GM12865 (cell line): ENCODE measurements at regions not wholly inside any gene's neighbourhood (a gene's known extent, or its start where the extent isn't known, plus 50 kb on each side); places are given as distances from the start of the nearest gene placed in this dataset.
"Not testable (repeated sequence)": the region's sequence is repeated elsewhere in the genome, so short reads cannot be mapped to it uniquely, and the experiment has no call there.

Source experiments
- DNase-seq: peaks from one replicate; pipeline ENCODE4 v3.0.0; 2010; ENCODE audit warnings: low read depth
- H3K4me3 ChIP-seq: 2 replicates; pipeline ENCODE4 v1.5.1; 2011; ENCODE audit warnings: mild to moderate bottlenecking, low read depth, low read length, control low read depth
- CTCF ChIP-seq: IDR thresholded peaks from 2 replicates; pipeline ENCODE4 v1.5.1; 2011; ENCODE audit warnings: low read length, control low read depth, low read depth, inconsistent platforms; ENCODE audit not compliant: insufficient read depth; ENCODE audit errors: missing control alignments

DNA sequence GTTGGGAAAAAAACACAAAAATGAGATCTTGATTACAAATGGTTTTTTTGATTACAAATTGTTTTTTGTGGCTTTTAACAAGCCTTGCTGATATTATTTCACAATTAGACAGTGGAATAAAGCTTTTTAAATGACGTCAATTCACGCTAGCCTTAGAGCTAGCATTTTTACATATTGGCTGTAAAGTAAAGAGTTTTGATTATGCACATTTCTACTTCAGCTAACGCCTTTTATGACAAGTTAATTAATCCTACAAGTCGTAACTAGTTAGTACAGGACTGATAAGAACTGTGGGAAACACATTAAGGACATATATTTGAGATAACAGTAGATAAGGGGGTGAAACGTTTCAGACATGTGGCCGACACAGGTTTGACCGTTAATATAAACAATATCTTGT lies 95.7 kb upstream of the ATXN3L start:
- TF ChIP-seq CTCF: no peak
- no peak for DNase-seq
- H3K4me3 ChIP-seq: no peak overlapping the region

DNA sequence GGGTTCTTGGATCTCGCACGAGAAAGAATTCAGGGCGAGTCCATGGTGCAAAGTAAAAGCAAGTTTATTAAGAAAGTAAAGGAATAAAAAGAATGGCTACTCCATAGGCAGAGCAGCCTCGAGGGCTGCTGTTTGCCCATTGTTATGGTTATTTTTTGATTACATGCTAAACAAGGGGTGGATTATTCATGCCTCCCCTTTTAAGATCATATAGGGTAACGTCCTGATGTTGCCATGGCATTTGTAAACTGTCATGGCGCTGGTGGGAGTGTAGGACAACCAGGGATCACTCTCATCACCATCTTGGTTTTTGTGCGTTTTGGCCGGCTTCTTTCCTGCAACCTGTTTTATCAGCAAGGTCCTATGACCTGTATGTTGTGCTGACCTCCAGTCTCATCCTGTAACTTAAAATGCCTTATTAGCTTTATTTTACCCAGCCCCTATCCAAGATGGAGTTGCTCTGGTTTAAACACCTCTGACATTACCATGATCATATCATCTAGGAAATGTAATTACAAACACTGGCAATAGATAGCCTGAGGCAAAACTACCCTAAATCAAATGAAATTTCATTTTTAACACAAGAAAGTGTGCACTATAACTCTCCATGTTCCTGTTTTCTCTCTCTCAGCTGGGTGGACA lies 94.3 kb upstream of the ATXN3L start:
- DNase-seq: no peak
- no peak for TF ChIP-seq CTCF
- H3K4me3 ChIP-seq: no peak overlapping the region

DNA sequence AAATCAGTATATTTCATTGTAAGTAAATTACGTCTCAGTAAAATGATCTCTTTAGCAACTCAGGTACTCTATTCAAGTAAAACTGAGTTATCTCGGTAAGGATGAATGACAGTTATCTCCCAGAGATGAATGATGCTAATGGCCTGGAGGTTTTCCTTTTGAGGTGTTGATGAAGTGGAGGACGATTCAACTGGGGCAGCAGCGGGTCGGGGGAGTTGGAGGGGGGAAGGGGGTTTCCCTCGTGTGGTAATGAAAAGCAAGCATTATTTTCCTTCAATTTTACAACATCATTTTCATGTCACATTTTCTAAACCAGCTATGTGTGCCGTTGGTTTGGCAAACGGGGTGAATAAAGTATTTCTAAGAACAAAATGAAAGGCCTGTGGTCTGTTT lies 92.4 kb upstream of the ATXN3L start:
- no peak for DNase-seq
- no peak for TF ChIP-seq CTCF
- H3K4me3 ChIP-seq: no peak overlapping the region

DNA sequence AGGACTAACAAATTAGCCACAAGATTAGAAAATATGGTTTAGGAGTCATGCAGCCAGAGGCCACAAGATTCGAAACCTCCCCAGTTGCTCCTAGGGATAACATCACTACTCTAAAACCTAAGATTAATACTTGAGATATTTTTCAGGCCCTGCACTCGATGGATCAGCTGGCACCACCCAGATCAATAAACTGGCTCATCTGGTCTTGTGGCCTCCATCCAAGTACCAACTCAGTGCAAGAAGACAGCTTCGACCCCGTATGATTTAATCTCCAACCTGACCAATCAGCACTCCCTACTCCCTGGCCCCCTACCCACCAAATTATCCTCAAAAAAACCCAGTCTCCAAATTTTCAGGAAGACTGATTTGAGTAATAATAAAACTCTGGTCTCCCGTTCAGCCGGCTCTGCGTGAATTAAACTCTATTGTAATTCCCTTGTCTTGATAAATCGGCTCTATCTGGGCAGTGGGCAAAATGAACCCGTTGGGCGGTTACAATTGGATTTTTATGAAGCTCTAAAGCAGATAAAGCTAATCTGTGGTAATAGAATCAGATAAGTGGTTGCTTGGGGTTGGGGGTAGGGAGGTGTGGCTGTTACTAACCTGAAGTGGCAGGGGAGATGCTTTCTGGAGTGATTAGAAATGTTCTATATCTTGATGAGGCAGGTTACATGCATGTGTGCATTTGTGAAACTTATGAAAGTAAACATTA lies 91.8 kb upstream of the ATXN3L start:
- DNase-seq: no peak
- no peak overlapping the region for H3K4me3 ChIP-seq
- TF ChIP-seq CTCF: no peak

- H3K4me3 ChIP-seq, DNase-seq: not testable (repeated sequence)
Measured at GRCh38 chrX:13408599-13408998, 88.7 kb upstream of the ATXN3L start.

GRCh38 chrX:13404777-13405176 lies 84.9 kb upstream of the ATXN3L start:
- DNase-seq, H3K4me3 ChIP-seq: not testable (repeated sequence)

GRCh38 chrX:13404364-13404763 lies 84.5 kb upstream of the ATXN3L start:
- no peak for TF ChIP-seq CTCF
- DNase-seq: no peak

GRCh38 chrX:13401724-13402123 lies 81.9 kb upstream of the ATXN3L start:
- no peak for DNase-seq
- TF ChIP-seq CTCF: no peak
- no peak overlapping the region for H3K4me3 ChIP-seq

More at GRCh38 chrX:13404364-13404763, 84.5 kb upstream of the ATXN3L start:
- no peak overlapping the region for H3K4me3 ChIP-seq
